Epithelial cell of esophagus (primary cell): ENCODE measurements at regions not wholly inside any gene's neighbourhood (a gene's known extent, or its start where the extent isn't known, plus 50 kb on each side); places are given as distances from the start of the nearest gene placed in this dataset.
A peak's percentile ranks its signal among the peaks of the same experiment; 100 is the strongest.

Source experiments
- DNase-seq: peaks from one replicate; pipeline ENCODE4 v3.0.0; 2010; ENCODE audit warnings: low read depth
- H3K4me3 ChIP-seq: 2 replicates; pipeline ENCODE4 v1.5.1; 2011; ENCODE audit warnings: mild to moderate bottlenecking, low read length, control low read depth
- TF ChIP-seq, protein P1 (sequence below): IDR thresholded peaks from 2 replicates; pipeline ENCODE4 v1.5.1; 2011; ENCODE audit warnings: low read depth, mild to moderate bottlenecking, low read length, control low read depth, inconsistent platforms; ENCODE audit not compliant: insufficient read depth; ENCODE audit errors: missing control alignments

DNA sequence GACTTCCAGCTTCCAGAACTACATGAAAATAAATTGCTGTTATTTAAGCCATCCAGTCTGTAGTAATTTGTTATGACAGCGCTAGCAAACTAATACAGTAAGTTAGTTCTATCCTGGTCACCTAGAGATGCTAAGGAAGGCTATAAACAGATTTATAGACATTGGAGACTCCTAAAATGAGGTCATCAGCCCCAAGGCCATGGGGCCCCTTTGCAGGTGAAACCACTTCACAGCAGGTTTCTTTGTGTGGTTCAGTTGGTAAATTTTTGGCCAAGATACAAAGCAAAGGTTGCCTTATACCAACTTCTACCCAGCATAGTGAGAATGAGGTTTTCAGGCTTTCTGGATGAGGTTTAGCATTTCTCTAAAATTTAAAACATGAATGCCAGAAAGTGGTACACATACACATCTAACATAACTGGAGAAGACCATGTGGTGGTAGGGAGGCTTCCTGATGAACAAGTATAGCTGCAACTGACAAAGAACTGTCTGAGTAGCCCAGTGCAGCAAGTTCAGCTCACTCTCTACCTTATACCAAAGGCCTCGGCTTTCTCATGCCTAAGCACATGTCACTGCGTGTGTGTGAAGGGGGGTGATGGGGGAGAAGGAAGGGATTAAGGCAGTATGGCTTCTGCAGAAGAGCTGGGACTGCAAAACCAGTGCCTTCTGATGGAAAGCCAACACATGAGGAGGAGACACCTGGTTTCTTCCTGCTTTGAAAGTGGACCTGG, 264.6 kb upstream of the TAS2R1 start:
- DNase-seq = no peak
- TF ChIP-seq, protein P1, sequence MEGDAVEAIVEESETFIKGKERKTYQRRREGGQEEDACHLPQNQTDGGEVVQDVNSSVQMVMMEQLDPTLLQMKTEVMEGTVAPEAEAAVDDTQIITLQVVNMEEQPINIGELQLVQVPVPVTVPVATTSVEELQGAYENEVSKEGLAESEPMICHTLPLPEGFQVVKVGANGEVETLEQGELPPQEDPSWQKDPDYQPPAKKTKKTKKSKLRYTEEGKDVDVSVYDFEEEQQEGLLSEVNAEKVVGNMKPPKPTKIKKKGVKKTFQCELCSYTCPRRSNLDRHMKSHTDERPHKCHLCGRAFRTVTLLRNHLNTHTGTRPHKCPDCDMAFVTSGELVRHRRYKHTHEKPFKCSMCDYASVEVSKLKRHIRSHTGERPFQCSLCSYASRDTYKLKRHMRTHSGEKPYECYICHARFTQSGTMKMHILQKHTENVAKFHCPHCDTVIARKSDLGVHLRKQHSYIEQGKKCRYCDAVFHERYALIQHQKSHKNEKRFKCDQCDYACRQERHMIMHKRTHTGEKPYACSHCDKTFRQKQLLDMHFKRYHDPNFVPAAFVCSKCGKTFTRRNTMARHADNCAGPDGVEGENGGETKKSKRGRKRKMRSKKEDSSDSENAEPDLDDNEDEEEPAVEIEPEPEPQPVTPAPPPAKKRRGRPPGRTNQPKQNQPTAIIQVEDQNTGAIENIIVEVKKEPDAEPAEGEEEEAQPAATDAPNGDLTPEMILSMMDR = no peak
- no peak overlapping the region for H3K4me3 ChIP-seq

DNA sequence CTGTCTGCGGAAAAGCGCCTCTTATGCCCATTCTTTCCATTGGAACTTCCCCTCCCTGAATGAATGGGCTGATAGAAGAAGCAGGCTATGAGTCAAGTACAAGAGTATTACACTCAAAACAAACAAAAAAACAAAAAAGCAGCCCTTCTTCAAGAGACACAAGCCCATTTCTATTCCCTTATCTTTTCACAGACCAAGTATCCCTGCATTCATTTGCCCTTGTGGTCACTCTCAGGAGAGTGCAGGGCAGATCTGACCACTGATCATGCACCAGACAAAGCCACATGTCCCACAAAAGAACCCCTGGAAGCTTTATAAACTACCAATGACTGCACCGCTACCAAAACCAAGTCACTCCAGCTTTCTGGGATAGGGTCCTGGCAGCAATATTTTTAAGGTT, 262.5 kb upstream of the TAS2R1 start:
- H3K4me3 ChIP-seq = no peak overlapping the region
- no peak for DNase-seq
- TF ChIP-seq, protein P1 = no peak

DNA sequence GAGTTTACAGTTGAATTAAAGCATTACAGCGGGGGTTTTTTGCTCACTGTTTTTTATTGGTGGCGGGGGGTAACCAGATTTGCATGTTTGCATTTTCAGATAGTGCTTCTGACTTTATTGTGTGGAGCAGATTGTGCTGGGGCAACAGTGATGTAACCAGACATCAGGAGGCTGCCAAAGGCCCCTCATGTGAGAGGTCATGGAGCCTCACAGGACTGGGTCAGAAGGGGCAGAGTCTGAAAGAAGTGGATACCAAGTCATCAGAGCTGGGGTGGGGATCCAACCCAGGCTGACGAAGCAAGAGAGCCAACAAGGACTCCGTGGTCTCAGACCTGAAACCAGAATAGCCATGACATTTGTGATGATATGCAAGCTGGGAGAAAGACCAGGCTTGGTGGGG, 259.4 kb upstream of the TAS2R1 start:
- no peak overlapping the region for H3K4me3 ChIP-seq
- TF ChIP-seq, protein P1 = no peak
- DNase-seq = no peak

DNA sequence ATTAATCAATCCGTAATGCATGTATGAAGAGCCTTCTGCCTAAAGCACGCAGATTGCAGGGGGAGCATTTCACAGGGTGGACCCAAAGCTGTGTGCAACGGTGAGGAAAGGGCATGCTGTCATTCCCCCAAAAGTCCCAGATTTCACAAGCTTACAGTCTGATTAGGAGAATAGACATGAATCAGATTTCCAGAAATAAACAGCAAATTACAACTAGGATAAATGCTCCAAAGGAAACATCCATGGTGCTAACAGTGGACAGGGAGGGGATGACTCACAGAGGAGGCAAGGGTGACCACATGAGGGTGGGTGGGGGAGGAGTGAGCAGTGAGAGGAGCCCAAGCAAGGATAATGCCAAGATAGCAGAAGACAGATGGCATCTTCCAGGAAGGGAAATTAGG, 258.4 kb upstream of the TAS2R1 start:
- DNase-seq = peak; percentile 50
- TF ChIP-seq, protein P1 = no peak
- no peak overlapping the region for H3K4me3 ChIP-seq

DNA sequence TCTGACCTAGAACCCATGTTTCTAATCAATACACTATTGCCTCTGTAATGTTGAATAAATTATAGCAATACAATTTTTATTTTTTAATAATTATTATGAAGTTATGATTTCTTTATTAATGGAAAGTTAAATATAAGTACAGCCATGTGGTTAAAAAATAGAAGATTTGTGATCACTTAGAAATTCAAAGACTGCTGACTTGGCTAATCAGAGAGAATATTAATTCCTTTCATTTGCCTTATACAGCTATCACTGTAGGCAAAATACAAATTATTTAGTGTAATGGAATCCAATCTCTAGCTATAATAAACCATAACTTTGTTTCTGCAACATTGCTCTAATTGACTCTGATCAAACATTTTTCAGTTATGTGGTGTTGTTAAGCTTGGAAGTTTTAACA, 255.0 kb upstream of the TAS2R1 start:
- no peak for DNase-seq
- H3K4me3 ChIP-seq = no peak overlapping the region
- TF ChIP-seq, protein P1 = no peak

DNA sequence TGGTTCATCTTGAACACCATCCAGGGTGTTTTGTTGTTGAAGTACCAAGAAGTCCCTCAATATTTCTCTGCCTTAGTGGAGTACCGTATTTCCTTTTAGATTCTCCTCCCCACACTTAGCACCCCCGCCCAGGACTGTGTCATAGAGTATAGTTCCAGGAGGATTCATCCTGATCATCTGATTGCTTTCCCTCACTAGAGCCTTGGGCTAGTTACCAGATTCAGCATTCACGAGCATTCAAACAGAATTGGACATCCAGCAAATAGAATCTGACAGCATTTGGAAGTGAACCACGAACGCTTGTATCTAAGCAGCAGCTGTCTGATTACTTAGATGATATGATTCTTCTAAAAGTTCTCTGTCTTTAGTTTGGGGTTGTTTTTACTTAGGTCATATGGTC, 248.1 kb upstream of the TAS2R1 start:
- no peak overlapping the region for H3K4me3 ChIP-seq
- no peak for DNase-seq
- TF ChIP-seq, protein P1 = no peak

DNA sequence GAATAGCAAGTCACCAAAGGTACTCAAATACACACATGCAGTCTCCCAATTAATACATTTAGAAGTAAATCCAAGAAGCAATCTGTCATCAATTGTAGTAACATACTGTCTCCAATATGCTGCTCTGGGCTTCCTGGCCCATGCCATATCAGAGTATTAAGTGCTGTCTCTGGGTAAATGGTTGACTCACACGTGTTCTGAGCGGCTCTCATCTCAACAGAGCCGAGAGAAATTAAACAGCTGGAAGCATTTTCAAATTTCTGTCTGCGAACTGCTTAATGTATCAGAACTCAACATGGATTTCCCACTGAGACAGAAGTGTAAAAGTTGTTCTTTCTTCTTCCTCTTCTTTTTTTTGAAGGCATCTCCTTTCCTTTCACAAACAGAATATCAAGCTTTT, 247.3 kb upstream of the TAS2R1 start:
- TF ChIP-seq, protein P1 = no peak

More for the DNA sequence above, 247.3 kb upstream of the TAS2R1 start:
- no peak overlapping the region for H3K4me3 ChIP-seq
- no peak for DNase-seq
